ENCODE measurements at regions not wholly inside any gene's neighbourhood (a gene's known extent, or its start where the extent isn't known, plus 50 kb on each side); places are given as distances from the start of the nearest gene placed in this dataset.

DNA sequence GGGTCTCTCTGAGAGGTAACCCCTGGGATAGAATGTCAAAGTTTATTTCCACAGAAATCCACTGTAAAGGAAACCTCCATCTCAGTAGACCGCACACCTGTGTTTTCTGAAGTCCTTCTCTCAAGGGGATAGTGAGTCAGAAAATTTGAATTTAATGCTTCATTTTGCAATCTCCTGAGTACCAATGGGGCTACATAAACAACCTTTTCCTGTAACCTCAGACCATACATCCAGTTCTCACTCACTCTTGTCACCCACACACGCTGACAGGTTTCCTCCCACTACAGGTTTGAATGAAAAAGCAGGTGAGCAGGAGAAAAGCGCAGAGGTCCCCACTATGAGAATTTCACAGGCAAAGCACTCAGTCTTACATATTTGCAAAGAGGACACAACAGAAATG is 165.3 kb upstream of the MCTP2 start:
- dilution Hi-C loops (cut with HindIII; ENCODE audit: low sequenced_read_pairs, unreplicated experiment) (no loop called here), in situ Hi-C loops (cut with MboI; ENCODE audit: low sequenced_read_pairs) (no loop called here), intact Hi-C loops (cut with micrococcal nuclease) (no loop called here)
- Histone ChIP-seq H4K20me1 (ENCODE audit: insufficient read depth, low read length) (no peaks in the 10 kb centered on the region), H3K27ac (ENCODE audit: insufficient read depth, low read length) (no peak overlapping the region), H3K9ac (ENCODE audit: low read depth, low read length) (no peak overlapping the region), H3K9me3 (ENCODE audit: control insufficient read depth, insufficient read depth, low read length) (peaks cover 4% of the 10 kb centered on the region; the same call in 1 of the 2 replicates), H3K79me1 (ENCODE audit: low read depth in 1 of 2, low read length in 2 of 2) (no peaks in the 10 kb centered on the region), H2BK120ac (ENCODE audit: low read depth, low read length) (no peak overlapping the region), H2AK5ac (ENCODE audit: low read depth, low read length) (no peak overlapping the region), H2BK15ac (ENCODE audit: low read depth, low read length) (no peak overlapping the region), H3K36me3 (ENCODE audit: control insufficient read depth, insufficient read depth, low read length) (no peaks in the 10 kb centered on the region), H3K23ac (ENCODE audit: low read depth, low read length) (no peak overlapping the region), H2BK20ac (ENCODE audit: low read depth, low read length) (no peak overlapping the region), H3K4me3 (ENCODE audit: insufficient read depth, low read depth, low read length) (no peak overlapping the region), H2AFZ (replicated peaks; ENCODE audit: low read length, poor library complexity) (no peak overlapping the region), H3K4me1 (ENCODE audit: control insufficient read depth, insufficient read depth, low read length) (no peaks in the 10 kb centered on the region), H3K9me1 (ENCODE audit: insufficient read depth, low read length) (no peaks in the 10 kb centered on the region), H3K14ac (replicated peaks; ENCODE audit: low read depth, low read length) (no peak overlapping the region), H3K18ac (ENCODE audit: low read depth, low read length) (no peak overlapping the region), H3K56ac (ENCODE audit: extremely low read depth, insufficient read depth, low read length) (no peak overlapping the region), H4K91ac (ENCODE audit: insufficient read depth, low read depth, low read length) (no peak overlapping the region), H3K27me3 (ENCODE audit: control insufficient read depth, insufficient read depth, low read length) (no peaks in the 10 kb centered on the region), H4K5ac (ENCODE audit: low read depth, low read length) (no peak overlapping the region), H3K4me2 (ENCODE audit: low read depth, low read length) (no peak overlapping the region), H3K4ac (ENCODE audit: low read depth, low read length) (no peak overlapping the region), H4K8ac (ENCODE audit: low read depth in 2 of 2, low read length in 2 of 2) (no peak overlapping the region), H2BK5ac (ENCODE audit: low read depth, low read length, poor library complexity, severe bottlenecking) (no peak overlapping the region), H2AK9ac (replicated peaks; ENCODE audit: low read depth, low read length, poor library complexity) (no peak overlapping the region)
- DNase-seq (no peak), ATAC-seq (ENCODE audit: low read depth) (no peak)
- no TSS peak for BruUV-seq (replicated peaks)
- 20% methylated on average over 1 of the region's 3 CpGs; no CpG with 5 or more reads in 1 of the 2 experiments for WGBS, 2 experiments (ENCODE audit: extremely low coverage in 2 of 2, insufficient read length in 1 of 2)
- ChIA-PET CTCF (no interaction called here), POLR2A (ENCODE audit: unreplicated experiment) (no interaction called here)
- no peak for TF ChIP-seq POLR2A (IDR thresholded peaks at IDR 0.05; ENCODE audit: low read depth, low read length)
